ENCODE measurements at regions not wholly inside any gene's neighbourhood (a gene's known extent, or its start where the extent isn't known, plus 50 kb on each side); places are given as distances from the start of the nearest gene placed in this dataset.

DNA sequence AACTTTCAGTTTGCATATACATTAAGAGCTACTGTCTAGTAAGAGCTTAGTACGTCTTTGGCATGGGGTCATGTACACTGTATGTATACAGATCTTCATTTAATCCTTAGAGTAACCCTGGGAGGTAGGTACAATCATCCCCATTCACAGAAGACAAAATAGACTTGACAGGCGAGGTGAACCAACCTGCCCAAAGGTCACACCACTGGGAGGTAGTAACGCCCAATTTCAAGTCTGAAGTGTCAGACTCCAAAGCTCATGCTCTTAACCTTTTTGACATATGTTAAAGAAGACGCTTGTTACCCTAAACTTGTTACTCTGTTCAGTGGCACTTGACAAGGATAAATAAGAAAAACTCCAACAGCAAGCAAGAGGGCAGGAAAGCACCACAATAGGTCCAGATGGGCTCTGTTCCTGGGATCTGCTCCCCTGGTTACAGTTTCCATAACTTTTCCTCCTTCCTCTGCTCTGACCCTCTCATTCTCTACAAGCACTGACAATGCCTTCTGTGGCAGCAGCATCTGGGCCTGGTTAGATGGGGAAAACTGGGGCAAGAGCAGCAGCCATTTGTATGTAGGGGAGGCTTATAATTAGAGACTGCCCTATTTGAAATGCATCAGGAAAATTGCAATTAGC, 64.7 kb upstream of the SERTAD2 start:
- 62% methylated on average over 4 of the region's 4 CpGs for WGBS
- DNase-seq (ENCODE audit: low spot score): no peak
- no peak overlapping the region for H3K4me3 ChIP-seq (ENCODE audit: low read depth in 1 of 3, low read length in 3 of 3)
- no peaks in the 10 kb centered on the region for H3K27me3 ChIP-seq (ENCODE audit: control insufficient read depth in 4 of 4, insufficient read depth in 4 of 4, low read length in 3 of 4)
- TF ChIP-seq HNF4A (conservative IDR thresholded peaks at IDR 0.05) (peak; percentile 57 to 58), RXRA (IDR thresholded peaks at IDR 0.05) (no peak), SP1 (IDR thresholded peaks at IDR 0.05) (no peak), FOXA2 (IDR thresholded peaks at IDR 0.05) (no peak), RAD21 (IDR thresholded peaks at IDR 0.05) (peak in 1 of 2 donors; percentile 16), JUND (IDR thresholded peaks at IDR 0.05) (no peak)
- TF ChIP-seq, protein P1, sequence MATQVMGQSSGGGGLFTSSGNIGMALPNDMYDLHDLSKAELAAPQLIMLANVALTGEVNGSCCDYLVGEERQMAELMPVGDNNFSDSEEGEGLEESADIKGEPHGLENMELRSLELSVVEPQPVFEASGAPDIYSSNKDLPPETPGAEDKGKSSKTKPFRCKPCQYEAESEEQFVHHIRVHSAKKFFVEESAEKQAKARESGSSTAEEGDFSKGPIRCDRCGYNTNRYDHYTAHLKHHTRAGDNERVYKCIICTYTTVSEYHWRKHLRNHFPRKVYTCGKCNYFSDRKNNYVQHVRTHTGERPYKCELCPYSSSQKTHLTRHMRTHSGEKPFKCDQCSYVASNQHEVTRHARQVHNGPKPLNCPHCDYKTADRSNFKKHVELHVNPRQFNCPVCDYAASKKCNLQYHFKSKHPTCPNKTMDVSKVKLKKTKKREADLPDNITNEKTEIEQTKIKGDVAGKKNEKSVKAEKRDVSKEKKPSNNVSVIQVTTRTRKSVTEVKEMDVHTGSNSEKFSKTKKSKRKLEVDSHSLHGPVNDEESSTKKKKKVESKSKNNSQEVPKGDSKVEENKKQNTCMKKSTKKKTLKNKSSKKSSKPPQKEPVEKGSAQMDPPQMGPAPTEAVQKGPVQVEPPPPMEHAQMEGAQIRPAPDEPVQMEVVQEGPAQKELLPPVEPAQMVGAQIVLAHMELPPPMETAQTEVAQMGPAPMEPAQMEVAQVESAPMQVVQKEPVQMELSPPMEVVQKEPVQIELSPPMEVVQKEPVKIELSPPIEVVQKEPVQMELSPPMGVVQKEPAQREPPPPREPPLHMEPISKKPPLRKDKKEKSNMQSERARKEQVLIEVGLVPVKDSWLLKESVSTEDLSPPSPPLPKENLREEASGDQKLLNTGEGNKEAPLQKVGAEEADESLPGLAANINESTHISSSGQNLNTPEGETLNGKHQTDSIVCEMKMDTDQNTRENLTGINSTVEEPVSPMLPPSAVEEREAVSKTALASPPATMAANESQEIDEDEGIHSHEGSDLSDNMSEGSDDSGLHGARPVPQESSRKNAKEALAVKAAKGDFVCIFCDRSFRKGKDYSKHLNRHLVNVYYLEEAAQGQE (IDR thresholded peaks at IDR 0.05): no peak
- TF ChIP-seq, protein P2, sequence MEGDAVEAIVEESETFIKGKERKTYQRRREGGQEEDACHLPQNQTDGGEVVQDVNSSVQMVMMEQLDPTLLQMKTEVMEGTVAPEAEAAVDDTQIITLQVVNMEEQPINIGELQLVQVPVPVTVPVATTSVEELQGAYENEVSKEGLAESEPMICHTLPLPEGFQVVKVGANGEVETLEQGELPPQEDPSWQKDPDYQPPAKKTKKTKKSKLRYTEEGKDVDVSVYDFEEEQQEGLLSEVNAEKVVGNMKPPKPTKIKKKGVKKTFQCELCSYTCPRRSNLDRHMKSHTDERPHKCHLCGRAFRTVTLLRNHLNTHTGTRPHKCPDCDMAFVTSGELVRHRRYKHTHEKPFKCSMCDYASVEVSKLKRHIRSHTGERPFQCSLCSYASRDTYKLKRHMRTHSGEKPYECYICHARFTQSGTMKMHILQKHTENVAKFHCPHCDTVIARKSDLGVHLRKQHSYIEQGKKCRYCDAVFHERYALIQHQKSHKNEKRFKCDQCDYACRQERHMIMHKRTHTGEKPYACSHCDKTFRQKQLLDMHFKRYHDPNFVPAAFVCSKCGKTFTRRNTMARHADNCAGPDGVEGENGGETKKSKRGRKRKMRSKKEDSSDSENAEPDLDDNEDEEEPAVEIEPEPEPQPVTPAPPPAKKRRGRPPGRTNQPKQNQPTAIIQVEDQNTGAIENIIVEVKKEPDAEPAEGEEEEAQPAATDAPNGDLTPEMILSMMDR (IDR thresholded peaks at IDR 0.05; ENCODE audit: low read depth, low read length, missing input control): no peak
- no peak overlapping the region for H3K27ac ChIP-seq (ENCODE audit: low read depth in 1 of 2, low read length in 2 of 2)
- H3K4me1 ChIP-seq (ENCODE audit: control insufficient read depth in 4 of 4, insufficient read depth in 4 of 4, low read length in 3 of 4): peaks cover 0 to 13% (median 7%) of the 10 kb centered on the region in 4 donors
- no peaks in the 10 kb centered on the region for H3K36me3 ChIP-seq (ENCODE audit: control insufficient read depth in 4 of 4, insufficient read depth in 3 of 4, low read depth in 1 of 4, low read length in 3 of 4)
- H3K9ac ChIP-seq (ENCODE audit: low read depth in 1 of 2, low read length in 2 of 2): no peak overlapping the region
- H3K9me3 ChIP-seq (ENCODE audit: control insufficient read depth in 4 of 4, low read length in 3 of 4): no peaks in the 10 kb centered on the region

DNA sequence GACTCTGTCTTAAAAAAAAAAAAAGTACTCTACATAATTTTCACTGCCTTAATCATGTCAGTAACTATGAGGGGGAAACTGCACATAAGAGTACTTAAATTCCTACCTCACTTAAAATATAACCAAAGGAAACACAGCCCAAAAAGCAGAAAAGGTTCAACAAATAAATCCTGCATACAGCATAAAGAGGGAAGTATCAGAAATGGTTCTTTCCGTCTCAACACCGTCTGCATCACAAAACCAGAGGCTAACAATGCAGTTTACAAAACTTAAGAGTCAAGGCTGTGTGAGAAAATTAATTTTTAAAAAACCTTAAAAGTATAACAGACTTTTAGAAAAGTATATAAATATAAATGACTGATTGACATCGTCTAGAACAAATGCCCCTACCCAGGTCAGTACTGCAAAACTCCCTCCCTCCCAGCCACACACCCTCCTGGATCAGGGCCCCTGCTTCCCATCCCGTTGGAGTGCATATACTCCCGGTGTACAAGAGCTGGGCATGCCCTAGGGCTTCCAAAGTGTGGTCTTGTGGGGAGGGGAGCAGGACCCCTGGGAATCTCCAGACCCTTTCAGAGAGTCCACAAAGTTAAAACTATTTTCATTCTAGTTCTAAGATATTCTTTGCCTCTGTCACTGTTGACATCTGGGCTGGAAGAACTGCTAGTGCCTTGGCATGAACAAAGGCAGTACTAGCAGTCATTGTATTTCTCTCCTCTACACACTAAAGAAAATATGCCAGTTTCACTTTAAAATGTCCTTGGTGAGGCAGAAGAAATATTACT, 67.0 kb upstream of the SERTAD2 start:
- WGBS: 66% methylated on average over 5 of the region's 5 CpGs
- Histone ChIP-seq H3K27me3 (ENCODE audit: control insufficient read depth in 4 of 4, insufficient read depth in 4 of 4, low read length in 3 of 4) (no peaks in the 10 kb centered on the region), H3K9ac (ENCODE audit: low read depth in 1 of 2, low read length in 2 of 2) (no peak overlapping the region), H3K36me3 (ENCODE audit: control insufficient read depth in 4 of 4, insufficient read depth in 3 of 4, low read depth in 1 of 4, low read length in 3 of 4) (no peaks in the 10 kb centered on the region), H3K9me3 (ENCODE audit: control insufficient read depth in 4 of 4, low read length in 3 of 4) (no peaks in the 10 kb centered on the region), H3K4me3 (ENCODE audit: low read depth in 1 of 3, low read length in 3 of 3) (no peak overlapping the region), H3K27ac (ENCODE audit: low read depth in 1 of 2, low read length in 2 of 2) (no peak overlapping the region), H3K4me1 (ENCODE audit: control insufficient read depth in 4 of 4, insufficient read depth in 4 of 4, low read length in 3 of 4) (peaks cover 0 to 13% (median 7%) of the 10 kb centered on the region in 4 donors)
- no peak for DNase-seq (ENCODE audit: low spot score)
- TF ChIP-seq, protein P3, sequence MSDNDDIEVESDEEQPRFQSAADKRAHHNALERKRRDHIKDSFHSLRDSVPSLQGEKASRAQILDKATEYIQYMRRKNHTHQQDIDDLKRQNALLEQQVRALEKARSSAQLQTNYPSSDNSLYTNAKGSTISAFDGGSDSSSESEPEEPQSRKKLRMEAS (IDR thresholded peaks at IDR 0.05): no peak
- TF ChIP-seq EGR1 (IDR thresholded peaks at IDR 0.05; ENCODE audit: low read depth in 2 of 2) (no peak), YY1 (IDR thresholded peaks at IDR 0.05) (no peak), RXRA (IDR thresholded peaks at IDR 0.05) (no peak), HNF4A (conservative IDR thresholded peaks at IDR 0.05) (no peak), HNF4G (IDR thresholded peaks at IDR 0.05) (no peak), FOXA1 (IDR thresholded peaks at IDR 0.05) (no peak), JUND (IDR thresholded peaks at IDR 0.05) (no peak), TAF1 (conservative IDR thresholded peaks at IDR 0.05) (no peak), FOXA2 (IDR thresholded peaks at IDR 0.05) (no peak), RAD21 (IDR thresholded peaks at IDR 0.05) (no peak), GABPA (IDR thresholded peaks at IDR 0.05 in 1 of 2, conservative IDR thresholded peaks at IDR 0.05 in 1 of 2) (no peak), SP1 (IDR thresholded peaks at IDR 0.05) (no peak), NR2F2 (IDR thresholded peaks at IDR 0.05) (no peak)
- TF ChIP-seq, protein P4, sequence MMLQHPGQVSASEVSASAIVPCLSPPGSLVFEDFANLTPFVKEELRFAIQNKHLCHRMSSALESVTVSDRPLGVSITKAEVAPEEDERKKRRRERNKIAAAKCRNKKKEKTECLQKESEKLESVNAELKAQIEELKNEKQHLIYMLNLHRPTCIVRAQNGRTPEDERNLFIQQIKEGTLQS (IDR thresholded peaks at IDR 0.05): no peak
- TF ChIP-seq, protein P1 (IDR thresholded peaks at IDR 0.05): no peak
- TF ChIP-seq, protein P2 (IDR thresholded peaks at IDR 0.05; ENCODE audit: low read depth, low read length, missing input control): no peak

Data from liver (tissue), 8 donors.